ENCODE measurements at regions not wholly inside any gene's neighbourhood (a gene's known extent, or its start where the extent isn't known, plus 50 kb on each side); places are given as distances from the start of the nearest gene placed in this dataset.

GRCh38 chr9:86459191-86459590, 105.0 kb upstream of the TUT7 start:
- no peaks in the 10 kb centered on the region for H3K79me2 ChIP-seq (replicated peaks; ENCODE audit: insufficient read depth, low read length)
- no peak overlapping the region for H3K4me3 ChIP-seq (ENCODE audit: low read length)
- no peaks in the 10 kb centered on the region for H3K27me3 ChIP-seq (ENCODE audit: insufficient read depth, low read depth, low read length)
- H3K36me3 ChIP-seq (ENCODE audit: insufficient read depth, low read length): no peaks in the 10 kb centered on the region
- no peak overlapping the region for H3K9ac ChIP-seq (ENCODE audit: low read length)
- no peak overlapping the region for H3K27ac ChIP-seq (ENCODE audit: low read length)
- H3F3A ChIP-seq (ENCODE audit: insufficient read depth, low read length, poor library complexity, severe bottlenecking): no peaks in the 10 kb centered on the region
- no peaks in the 10 kb centered on the region for H3K9me2 ChIP-seq (ENCODE audit: insufficient read depth, low read length)
- H3K9me3 ChIP-seq (ENCODE audit: low read length): no peaks in the 10 kb centered on the region
- no peaks in the 10 kb centered on the region for H4K20me1 ChIP-seq (ENCODE audit: insufficient read depth)
- H3K4me2 ChIP-seq (ENCODE audit: low read length): no peak overlapping the region
- TF ChIP-seq RAD21 (conservative IDR thresholded peaks at IDR 0.05) (no peak), EP300 (conservative IDR thresholded peaks at IDR 0.05; ENCODE audit: poor library complexity, severe bottlenecking) (no peak), EZH2 (IDR thresholded peaks at IDR 0.05; ENCODE audit: borderline replicate concordance, insufficient read depth, low read length, poor library complexity, severe bottlenecking) (no peak), TAF1 (IDR thresholded peaks at IDR 0.05; ENCODE audit: low read depth) (no peak), POLR2AphosphoS5 (IDR thresholded peaks at IDR 0.05) (no peak), REST (IDR thresholded peaks at IDR 0.05; ENCODE audit: borderline replicate concordance) (no peak), CTCF (IDR thresholded peaks at IDR 0.05; ENCODE audit: poor library complexity, severe bottlenecking) (no peak)
- H2AFZ ChIP-seq (ENCODE audit: low read depth, low read length): no peak overlapping the region

- H3K79me2 ChIP-seq (replicated peaks; ENCODE audit: insufficient read depth, low read length): no peaks in the 10 kb centered on the region
- H3K4me3 ChIP-seq (ENCODE audit: low read length): no peak overlapping the region
- no peaks in the 10 kb centered on the region for H4K20me1 ChIP-seq (ENCODE audit: insufficient read depth)
- no peaks in the 10 kb centered on the region for H3F3A ChIP-seq (ENCODE audit: insufficient read depth, low read length, poor library complexity, severe bottlenecking)
- TF ChIP-seq TAF1 (IDR thresholded peaks at IDR 0.05; ENCODE audit: low read depth) (no peak), CTCF (IDR thresholded peaks at IDR 0.05; ENCODE audit: poor library complexity, severe bottlenecking) (no peak), EZH2 (IDR thresholded peaks at IDR 0.05; ENCODE audit: borderline replicate concordance, insufficient read depth, low read length, poor library complexity, severe bottlenecking) (no peak), EP300 (conservative IDR thresholded peaks at IDR 0.05; ENCODE audit: poor library complexity, severe bottlenecking) (no peak), REST (IDR thresholded peaks at IDR 0.05; ENCODE audit: borderline replicate concordance) (no peak), MXI1 (conservative IDR thresholded peaks at IDR 0.05; ENCODE audit: poor library complexity, severe bottlenecking) (no peak), RAD21 (conservative IDR thresholded peaks at IDR 0.05) (no peak), SMC3 (conservative IDR thresholded peaks at IDR 0.05; ENCODE audit: poor library complexity) (no peak)
- no peaks in the 10 kb centered on the region for H3K36me3 ChIP-seq (ENCODE audit: insufficient read depth, low read length)
- no peak overlapping the region for H3K4me2 ChIP-seq (ENCODE audit: low read length)
- H2AFZ ChIP-seq (ENCODE audit: low read depth, low read length): no peak overlapping the region
- H3K9me3 ChIP-seq (ENCODE audit: low read length): no peaks in the 10 kb centered on the region
- H3K27me3 ChIP-seq (ENCODE audit: insufficient read depth, low read depth, low read length): no peaks in the 10 kb centered on the region
- H3K27ac ChIP-seq (ENCODE audit: low read length): no peak overlapping the region
- no peak overlapping the region for H3K9ac ChIP-seq (ENCODE audit: low read length)
- no peaks in the 10 kb centered on the region for H3K9me2 ChIP-seq (ENCODE audit: insufficient read depth, low read length)
Observed at GRCh38 chr9:86458191-86458855, 104.1 kb upstream of the TUT7 start.

Measured in neural cell (in vitro differentiated cells).